H9 (cell line): ENCODE measurements at regions not wholly inside any gene's neighbourhood (a gene's known extent, or its start where the extent isn't known, plus 50 kb on each side); places are given as distances from the start of the nearest gene placed in this dataset.

ENCODE experiments used
- DNase-seq: peaks from one replicate; pipeline ENCODE4 v3.0.0-alpha.2; 2017
- H2AFZ ChIP-seq: one replicate; pipeline ENCODE4 v1.6.1; 2013; ENCODE audit warnings: mild to moderate bottlenecking, low read length, control low read depth, moderate library complexity
- H2AK5ac ChIP-seq: 2 replicates; pipeline ENCODE4 v1.6.1; 2013; ENCODE audit warnings: low read length, control low read depth, mixed read lengths; ENCODE audit not compliant: insufficient read length
- H2BK120ac ChIP-seq: one replicate; pipeline ENCODE4 v1.6.1; 2013; ENCODE audit warnings: low read depth, mild to moderate bottlenecking, low read length, control low read depth, inconsistent platforms; ENCODE audit not compliant: poor library complexity, severe bottlenecking
- H2BK12ac ChIP-seq: 2 replicates; pipeline ENCODE4 v1.6.1; 2013; ENCODE audit warnings: low read length, control low read depth, mixed read lengths, low read depth; ENCODE audit not compliant: insufficient read length
- H2BK15ac ChIP-seq: 2 replicates; pipeline ENCODE4 v1.6.1; 2013; ENCODE audit warnings: low read depth, low read length, control low read depth
- H2BK20ac ChIP-seq: one replicate; pipeline ENCODE4 v1.6.1; 2013; ENCODE audit warnings: low read depth, mild to moderate bottlenecking, low read length, control low read depth, inconsistent platforms; ENCODE audit not compliant: poor library complexity, severe bottlenecking
- H2BK5ac ChIP-seq: 2 replicates; pipeline ENCODE4 v1.6.1; 2013; ENCODE audit warnings: low read length, control low read depth, mixed read lengths; ENCODE audit not compliant: insufficient read length
- H3K14ac ChIP-seq: 2 replicates; pipeline ENCODE4 v1.6.1; 2013; ENCODE audit warnings: low read length, control low read depth; ENCODE audit not compliant: insufficient read depth
- H3K18ac ChIP-seq: 2 replicates; pipeline ENCODE4 v1.6.1; 2013; ENCODE audit warnings: low read depth, mild to moderate bottlenecking, mixed read lengths, low read length, control low read depth; ENCODE audit not compliant: insufficient read length
- H3K23ac ChIP-seq: 2 replicates; pipeline ENCODE4 v1.6.1; 2013; ENCODE audit warnings: low read length, control low read depth, mixed read lengths, low read depth; ENCODE audit not compliant: insufficient read length
- H3K23me2 ChIP-seq: 2 replicates; pipeline ENCODE4 v1.6.1; 2013; ENCODE audit warnings: low read depth, mild to moderate bottlenecking, mixed read lengths, low read length, control low read depth; ENCODE audit not compliant: insufficient read length, poor library complexity, severe bottlenecking
- H3K27ac ChIP-seq: 2 replicates; pipeline ENCODE4 v1.5.1; 2013; ENCODE audit warnings: low read length, control low read depth, mixed read lengths, low read depth; ENCODE audit not compliant: insufficient read length
- H3K27me3 ChIP-seq: 2 replicates; pipeline ENCODE4 v1.6.1; 2013; ENCODE audit warnings: low read length, control low read depth, inconsistent platforms; ENCODE audit not compliant: insufficient read depth
- H3K4ac ChIP-seq: 2 replicates; pipeline ENCODE4 v1.6.1; 2013; ENCODE audit warnings: low read depth, mild to moderate bottlenecking, control low read depth, inconsistent platforms, low read length, moderate library complexity
- H3K4me1 ChIP-seq: 2 replicates; pipeline ENCODE4 v1.6.1; 2013; ENCODE audit warnings: low read length, control low read depth, inconsistent platforms; ENCODE audit not compliant: insufficient read depth
- H3K4me2 ChIP-seq: 2 replicates; pipeline ENCODE4 v1.6.1; 2013; ENCODE audit warnings: low read length, control low read depth, mixed read lengths; ENCODE audit not compliant: insufficient read length, insufficient read depth
- H3K56ac ChIP-seq: 2 replicates; pipeline ENCODE4 v1.6.1; 2013; ENCODE audit warnings: low read depth, mild to moderate bottlenecking, mixed read lengths, low read length, control low read depth; ENCODE audit not compliant: insufficient read length
- H3K79me1 ChIP-seq: 2 replicates; pipeline ENCODE4 v1.6.1; 2013; ENCODE audit warnings: low read depth, mild to moderate bottlenecking, moderate library complexity, low read length, control low read depth, inconsistent platforms; ENCODE audit not compliant: insufficient read depth, poor library complexity, severe bottlenecking
- H3K79me2 ChIP-seq: 2 replicates; pipeline ENCODE4 v1.6.1; 2013; ENCODE audit warnings: low read length, control low read depth, inconsistent platforms; ENCODE audit not compliant: insufficient read depth
- H3K9ac ChIP-seq: 2 replicates; pipeline ENCODE4 v1.6.1; 2013; ENCODE audit warnings: low read length, control low read depth, mixed read lengths; ENCODE audit not compliant: insufficient read length; ENCODE audit errors: extremely low read depth
- H3K9me3 ChIP-seq: one replicate; pipeline ENCODE4 v1.6.1; 2013; ENCODE audit warnings: low read depth, low read length, inconsistent platforms; ENCODE audit not compliant: control insufficient read depth
- H3T11ph ChIP-seq: one replicate; pipeline ENCODE4 v1.6.1; 2013; ENCODE audit warnings: mild to moderate bottlenecking, low read length, control low read depth, inconsistent platforms
- H4K20me1 ChIP-seq: one replicate; pipeline ENCODE4 v1.6.1; 2013; ENCODE audit not compliant: control insufficient read depth, insufficient read length, insufficient read depth
- H4K5ac ChIP-seq: 2 replicates; pipeline ENCODE4 v1.6.1; 2013; ENCODE audit warnings: low read depth, mild to moderate bottlenecking, mixed read lengths, low read length, control low read depth; ENCODE audit not compliant: insufficient read length
- H4K8ac ChIP-seq: replicated peaks from 2 replicates; pipeline ENCODE4 v1.6.1; 2013; ENCODE audit warnings: low read length, control low read depth, mixed read lengths, low read depth; ENCODE audit not compliant: insufficient read length
- H4K91ac ChIP-seq: 2 replicates; pipeline ENCODE4 v1.6.1; 2013; ENCODE audit warnings: low read depth, mild to moderate bottlenecking, moderate library complexity, mixed read lengths, low read length, control low read depth; ENCODE audit not compliant: insufficient read length
- H3K27ac Mint-ChIP-seq, 3 experiments: 2 replicates in 2 of 3; 3 replicates in 1 of 3; pipeline ENCODE4 v1.8.0; 2020 to 2021; ENCODE audit warnings: mixed read lengths in 3 of 3, mild to moderate bottlenecking in 1 of 3, moderate library complexity in 1 of 3
- H3K27me3 Mint-ChIP-seq: 2 replicates; pipeline ENCODE4 v1.8.0; 2021; ENCODE audit warnings: low read depth, mild to moderate bottlenecking, moderate library complexity, mixed read lengths
- H3K36me3 Mint-ChIP-seq, 3 experiments: 2 replicates in 2 of 3; 3 replicates in 1 of 3; pipeline ENCODE4 v1.8.0; 2020 to 2021; ENCODE audit warnings: low read depth in 3 of 3, mixed read lengths in 3 of 3; ENCODE audit not compliant: insufficient read depth in 1 of 3
- H3K4me1 Mint-ChIP-seq, 2 experiments: 2 replicates each; pipeline ENCODE4 v1.8.0; 2020; ENCODE audit warnings: mixed read lengths in 2 of 2
- H3K4me3 Mint-ChIP-seq, 2 experiments: 2 replicates in 1 of 2; 3 replicates in 1 of 2; pipeline ENCODE4 v1.8.0; 2020 to 2021; ENCODE audit warnings: mild to moderate bottlenecking in 2 of 2, mixed read lengths in 2 of 2, moderate library complexity in 1 of 2
- H3K9me3 Mint-ChIP-seq, 2 experiments: 2 replicates in 1 of 2; 3 replicates in 1 of 2; pipeline ENCODE4 v1.8.0; 2020; ENCODE audit warnings: mild to moderate bottlenecking in 2 of 2, mixed read lengths in 2 of 2, moderate library complexity in 1 of 2
- CTCF ChIP-seq: fragments of 200-600 bp; sonication (generic); conservative IDR thresholded peaks from 3 replicates; pipeline ENCODE4 v1.8.0; 2021; ENCODE audit warnings: antibody characterized with exemption, mild to moderate bottlenecking
- WGBS: extraction: QIAGEN DNeasy Blood & Tissue Kit; methylation state at CpG from one replicate; pipeline ENCODE4 v1.1.7; 2013; ENCODE audit warnings: missing lambda C conversion rate, low lambda C conversion rate, mixed read lengths; ENCODE audit not compliant: insufficient read length; ENCODE audit errors: extremely low coverage; 5-methylcytosine and 5-hydroxymethylcytosine counted together

GRCh38 chr3:6437631-6438030, 423.3 kb upstream of the GRM7 start:
- no peak for DNase-seq
- no peaks in the 10 kb centered on the region for H4K20me1 ChIP-seq
- H3K18ac ChIP-seq = no peak overlapping the region
- H3K14ac ChIP-seq = no peak overlapping the region
- H4K8ac ChIP-seq = no peak overlapping the region
- no peaks in the 10 kb centered on the region for H3K27me3 ChIP-seq
- no peak overlapping the region for H2BK12ac ChIP-seq
- H3K23me2 ChIP-seq = no peaks in the 10 kb centered on the region
- H4K91ac ChIP-seq = no peak overlapping the region
- no peaks in the 10 kb centered on the region for H3K79me2 ChIP-seq
- no peak overlapping the region for H3K4me2 ChIP-seq
- no peaks in the 10 kb centered on the region for H3K36me3 Mint-ChIP-seq
- H3K4me1 Mint-ChIP-seq = no peaks in the 10 kb centered on the region
- H3T11ph ChIP-seq = no peak overlapping the region
- H2BK15ac ChIP-seq = no peak overlapping the region
- no peaks in the 10 kb centered on the region for H3K79me1 ChIP-seq
- H2AFZ ChIP-seq = no peak overlapping the region
- no peak overlapping the region for H3K56ac ChIP-seq
- H3K9ac ChIP-seq = no peak overlapping the region
- no peak overlapping the region for H3K23ac ChIP-seq
- no peak overlapping the region for H3K4ac ChIP-seq
- H3K27me3 Mint-ChIP-seq = no peaks in the 10 kb centered on the region
- no peaks in the 10 kb centered on the region for H3K9me3 ChIP-seq
- no peak overlapping the region for H2BK120ac ChIP-seq
- no peak overlapping the region for H3K4me3 Mint-ChIP-seq
- TF ChIP-seq CTCF = no peak
- H3K4me1 ChIP-seq = no peaks in the 10 kb centered on the region
- WGBS = no CpG with 5 or more reads among the region's 3 CpGs
- H3K27ac ChIP-seq = no peak overlapping the region
- H3K27ac Mint-ChIP-seq = no peak overlapping the region
- H4K5ac ChIP-seq = no peak overlapping the region
- no peak overlapping the region for H2AK5ac ChIP-seq
- H2BK20ac ChIP-seq = no peak overlapping the region
- H2BK5ac ChIP-seq = no peak overlapping the region
- peaks cover 3 to 5% of the 10 kb centered on the region in 2 experiments; a peak in 4 of 5 replicates for H3K9me3 Mint-ChIP-seq
